ENCODE measurements at regions not wholly inside any gene's neighbourhood (a gene's known extent, or its start where the extent isn't known, plus 50 kb on each side); places are given as distances from the start of the nearest gene placed in this dataset.
"Not testable (repeated sequence)": the region's sequence is repeated elsewhere in the genome, so short reads cannot be mapped to it uniquely, and the experiment has no call there.

DNA sequence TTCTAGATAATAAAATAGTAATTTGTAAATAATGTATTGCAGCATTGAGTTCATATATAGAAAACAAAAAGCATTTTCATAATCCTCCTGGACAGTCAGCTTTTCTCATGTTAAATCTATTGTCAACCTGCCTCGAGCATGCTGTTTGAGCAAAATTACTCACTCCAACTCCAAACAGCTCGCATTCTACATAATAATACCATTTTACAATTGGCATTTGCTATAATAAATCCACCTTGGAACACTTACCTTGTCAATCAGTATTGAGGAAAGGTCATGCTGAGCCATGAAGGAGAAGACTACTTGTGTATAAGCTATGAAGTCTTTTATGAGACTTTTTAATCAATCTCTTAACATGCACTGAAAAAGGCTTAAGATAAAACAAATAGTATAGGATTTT, 682.6 kb downstream of the CBLN4 start:
- no peaks in the 10 kb centered on the region for H3K79me1 ChIP-seq (replicated peaks; ENCODE audit: low read length, poor library complexity, severe bottlenecking)
- no peak overlapping the region for H2AFZ ChIP-seq (ENCODE audit: low read depth, low read length)
- no peak overlapping the region for H3K27ac ChIP-seq (ENCODE audit: low read length, poor library complexity, severe bottlenecking)
- no peak overlapping the region for H2BK12ac ChIP-seq (ENCODE audit: low read length in 2 of 2)
- no peak overlapping the region for H3K4me2 ChIP-seq (ENCODE audit: low read length, poor library complexity, severe bottlenecking)
- WGBS = 23% methylated on average over 1 of the region's 2 CpGs
- H3K4me1 ChIP-seq (ENCODE audit: control insufficient read depth, insufficient read depth, low read depth, low read length) = no peaks in the 10 kb centered on the region
- no peaks in the 10 kb centered on the region for H3K27me3 ChIP-seq (ENCODE audit: control insufficient read depth in 1 of 2, insufficient read depth in 1 of 2, low read length in 2 of 2)
- no peaks in the 10 kb centered on the region for H3K9me3 ChIP-seq (ENCODE audit: control insufficient read depth, low read length)
- no peak overlapping the region for H4K91ac ChIP-seq (ENCODE audit: low read length)
- H2AK5ac ChIP-seq (ENCODE audit: low read length, severe bottlenecking) = no peak overlapping the region
- H2BK120ac ChIP-seq (ENCODE audit: low read depth, low read length) = no peak overlapping the region
- H4K8ac ChIP-seq (ENCODE audit: low read length) = no peak overlapping the region
- no peak overlapping the region for H2BK15ac ChIP-seq (ENCODE audit: low read depth, poor library complexity, severe bottlenecking)
- H3K9ac ChIP-seq (ENCODE audit: low read length) = no peak overlapping the region
- no peak overlapping the region for H3K23ac ChIP-seq (ENCODE audit: low read length in 2 of 2)
- H3K14ac ChIP-seq (ENCODE audit: low read length in 2 of 2) = no peak overlapping the region
- no peak overlapping the region for H2BK5ac ChIP-seq (ENCODE audit: low read depth, low read length, poor library complexity, severe bottlenecking)
- no peak overlapping the region for H3K18ac ChIP-seq (ENCODE audit: low read depth in 1 of 2, low read length in 2 of 2)
- no peak for DNase-seq
- H3K36me3 ChIP-seq (ENCODE audit: control insufficient read depth in 1 of 2, insufficient read depth in 2 of 2, low read depth in 1 of 2, low read length in 2 of 2) = no peaks in the 10 kb centered on the region
- H3K4ac ChIP-seq (ENCODE audit: low read depth in 1 of 2, low read length in 2 of 2) = no peak overlapping the region
- H3K4me3 ChIP-seq (ENCODE audit: insufficient read depth in 1 of 2, low read depth in 1 of 2, low read length in 2 of 2) = no peak overlapping the region

DNA sequence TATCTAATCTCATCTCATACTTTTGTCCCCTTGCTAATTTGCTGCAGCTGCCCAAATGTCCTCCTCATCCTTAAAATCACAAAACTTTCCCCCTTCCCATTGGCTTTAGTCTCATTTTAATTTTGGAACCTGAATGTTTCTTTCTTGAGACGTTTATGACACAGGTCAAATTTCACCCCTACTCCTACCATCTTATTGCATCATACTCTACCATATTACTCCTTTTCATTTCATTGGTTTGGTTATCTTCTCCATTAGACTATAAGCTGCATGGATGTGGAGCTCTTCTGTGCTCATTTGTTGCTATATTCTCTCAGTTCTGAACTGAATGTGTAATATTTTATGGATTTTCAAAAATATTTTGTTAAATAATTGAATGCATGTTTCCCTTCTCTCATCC, 688.6 kb downstream of the CBLN4 start:
- no peak overlapping the region for H3K4ac ChIP-seq (ENCODE audit: low read depth in 1 of 2, low read length in 2 of 2)
- no peak overlapping the region for H3K4me2 ChIP-seq (ENCODE audit: low read length, poor library complexity, severe bottlenecking)
- no peak overlapping the region for H3K23ac ChIP-seq (ENCODE audit: low read length in 2 of 2)
- H3K27me3 ChIP-seq (ENCODE audit: control insufficient read depth in 1 of 2, insufficient read depth in 1 of 2, low read length in 2 of 2) = no peaks in the 10 kb centered on the region
- H3K18ac ChIP-seq (ENCODE audit: low read depth in 1 of 2, low read length in 2 of 2) = no peak overlapping the region
- H3K27ac ChIP-seq (ENCODE audit: low read length, poor library complexity, severe bottlenecking) = no peak overlapping the region
- H3K79me1 ChIP-seq (replicated peaks; ENCODE audit: low read length, poor library complexity, severe bottlenecking) = no peaks in the 10 kb centered on the region
- H2BK5ac ChIP-seq (ENCODE audit: low read depth, low read length, poor library complexity, severe bottlenecking) = no peak overlapping the region
- no peak overlapping the region for H3K14ac ChIP-seq (ENCODE audit: low read length in 2 of 2)
- H4K91ac ChIP-seq (ENCODE audit: low read length) = no peak overlapping the region
- no peak overlapping the region for H3K9ac ChIP-seq (ENCODE audit: low read length)
- DNase-seq = no peak
- H3K9me3 ChIP-seq (ENCODE audit: control insufficient read depth, low read length) = peaks cover 9% of the 10 kb centered on the region
- H2BK15ac ChIP-seq (ENCODE audit: low read depth, poor library complexity, severe bottlenecking) = no peak overlapping the region
- H2BK120ac ChIP-seq (ENCODE audit: low read depth, low read length) = no peak overlapping the region
- no peak overlapping the region for H3K4me3 ChIP-seq (ENCODE audit: insufficient read depth in 1 of 2, low read depth in 1 of 2, low read length in 2 of 2)
- no peak overlapping the region for H2BK12ac ChIP-seq (ENCODE audit: low read length in 2 of 2)
- 62% methylated on average over 1 of the region's 1 CpG for WGBS
- no peak overlapping the region for H4K8ac ChIP-seq (ENCODE audit: low read length)
- H3K4me1 ChIP-seq (ENCODE audit: control insufficient read depth, insufficient read depth, low read depth, low read length) = no peaks in the 10 kb centered on the region
- no peak overlapping the region for H2AK5ac ChIP-seq (ENCODE audit: low read length, severe bottlenecking)
- H2AFZ ChIP-seq (ENCODE audit: low read depth, low read length) = no peak overlapping the region
- H3K36me3 ChIP-seq (ENCODE audit: control insufficient read depth in 1 of 2, insufficient read depth in 2 of 2, low read depth in 1 of 2, low read length in 2 of 2) = no peaks in the 10 kb centered on the region

DNA sequence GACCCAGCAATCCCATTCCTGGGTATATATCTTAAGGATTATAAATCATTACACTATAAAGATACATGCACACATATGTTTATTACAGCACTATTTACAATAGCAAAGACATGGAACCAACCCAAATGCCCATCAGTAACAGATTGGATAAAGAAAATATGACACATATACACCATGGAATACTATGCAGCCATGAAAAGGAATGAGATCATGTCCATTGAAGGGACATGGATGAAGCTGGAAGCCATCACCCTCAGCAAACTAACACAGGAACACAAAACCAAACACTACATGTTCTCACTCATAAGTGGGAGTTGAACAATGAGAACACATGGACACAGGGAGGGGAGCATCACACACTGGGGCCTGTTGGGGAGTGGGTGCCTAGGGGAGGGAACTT, 694.5 kb downstream of the CBLN4 start:
- not testable (repeated sequence) for H3K27ac ChIP-seq (ENCODE audit: low read length, poor library complexity, severe bottlenecking); H3K18ac ChIP-seq (ENCODE audit: low read depth in 1 of 2, low read length in 2 of 2); H2BK120ac ChIP-seq (ENCODE audit: low read depth, low read length); H3K23ac ChIP-seq (ENCODE audit: low read length in 2 of 2); H2BK15ac ChIP-seq (ENCODE audit: low read depth, poor library complexity, severe bottlenecking); H2BK12ac ChIP-seq (ENCODE audit: low read length in 2 of 2); H3K4me3 ChIP-seq (ENCODE audit: insufficient read depth in 1 of 2, low read depth in 1 of 2, low read length in 2 of 2); DNase-seq; H3K36me3 ChIP-seq (ENCODE audit: control insufficient read depth in 1 of 2, insufficient read depth in 2 of 2, low read depth in 1 of 2, low read length in 2 of 2); H3K4me2 ChIP-seq (ENCODE audit: low read length, poor library complexity, severe bottlenecking); H3K14ac ChIP-seq (ENCODE audit: low read length in 2 of 2); H2AFZ ChIP-seq (ENCODE audit: low read depth, low read length); H3K27me3 ChIP-seq (ENCODE audit: control insufficient read depth in 1 of 2, insufficient read depth in 1 of 2, low read length in 2 of 2); H3K79me1 ChIP-seq (replicated peaks; ENCODE audit: low read length, poor library complexity, severe bottlenecking); H2BK5ac ChIP-seq (ENCODE audit: low read depth, low read length, poor library complexity, severe bottlenecking); H2AK5ac ChIP-seq (ENCODE audit: low read length, severe bottlenecking); H3K9ac ChIP-seq (ENCODE audit: low read length); H4K8ac ChIP-seq (ENCODE audit: low read length); H3K4ac ChIP-seq (ENCODE audit: low read depth in 1 of 2, low read length in 2 of 2); H4K91ac ChIP-seq (ENCODE audit: low read length); H3K4me1 ChIP-seq (ENCODE audit: control insufficient read depth, insufficient read depth, low read depth, low read length)
- peaks cover 20% of the 10 kb centered on the region for H3K9me3 ChIP-seq (ENCODE audit: control insufficient read depth, low read length)

DNA sequence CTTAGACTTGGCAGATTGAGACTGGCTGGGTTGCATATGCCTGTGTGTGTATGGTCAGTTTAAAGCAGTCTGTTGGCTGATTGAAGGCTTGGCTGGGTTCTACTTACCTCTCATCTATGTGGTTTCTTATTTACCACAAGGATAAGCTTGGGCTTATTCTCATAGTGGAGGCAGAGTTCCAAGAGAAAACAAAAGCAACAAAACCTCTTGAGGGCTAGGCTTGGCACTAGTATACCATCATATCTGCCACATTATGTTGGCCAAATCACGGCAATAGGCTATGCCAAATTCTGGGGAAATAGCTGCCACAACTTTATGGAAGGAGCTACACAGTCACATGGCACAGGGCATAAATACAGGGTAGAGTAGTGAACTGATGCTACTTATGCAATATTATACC, 714.1 kb downstream of the CBLN4 start:
- Histone ChIP-seq H3K79me1 (replicated peaks; ENCODE audit: low read length, poor library complexity, severe bottlenecking) (no peaks in the 10 kb centered on the region), H4K8ac (ENCODE audit: low read length) (no peak overlapping the region), H3K27me3 (ENCODE audit: control insufficient read depth in 1 of 2, insufficient read depth in 1 of 2, low read length in 2 of 2) (no peaks in the 10 kb centered on the region), H3K4me1 (ENCODE audit: control insufficient read depth, insufficient read depth, low read depth, low read length) (no peaks in the 10 kb centered on the region), H2AK5ac (ENCODE audit: low read length, severe bottlenecking) (no peak overlapping the region), H3K27ac (ENCODE audit: low read length, poor library complexity, severe bottlenecking) (no peak overlapping the region), H3K23ac (ENCODE audit: low read length in 2 of 2) (no peak overlapping the region), H2BK120ac (ENCODE audit: low read depth, low read length) (no peak overlapping the region), H3K18ac (ENCODE audit: low read depth in 1 of 2, low read length in 2 of 2) (no peak overlapping the region), H2BK5ac (ENCODE audit: low read depth, low read length, poor library complexity, severe bottlenecking) (no peak overlapping the region), H2BK12ac (ENCODE audit: low read length in 2 of 2) (no peak overlapping the region), H2BK15ac (ENCODE audit: low read depth, poor library complexity, severe bottlenecking) (no peak overlapping the region), H3K9ac (ENCODE audit: low read length) (no peak overlapping the region), H4K91ac (ENCODE audit: low read length) (no peak overlapping the region), H3K36me3 (ENCODE audit: control insufficient read depth in 1 of 2, insufficient read depth in 2 of 2, low read depth in 1 of 2, low read length in 2 of 2) (no peaks in the 10 kb centered on the region), H2AFZ (ENCODE audit: low read depth, low read length) (no peak overlapping the region), H3K14ac (ENCODE audit: low read length in 2 of 2) (no peak overlapping the region), H3K4me2 (ENCODE audit: low read length, poor library complexity, severe bottlenecking) (no peak overlapping the region), H3K4ac (ENCODE audit: low read depth in 1 of 2, low read length in 2 of 2) (no peak overlapping the region), H3K4me3 (ENCODE audit: insufficient read depth in 1 of 2, low read depth in 1 of 2, low read length in 2 of 2) (no peak overlapping the region), H3K9me3 (ENCODE audit: control insufficient read depth, low read length) (no peaks in the 10 kb centered on the region)
- DNase-seq = no peak
- WGBS = 89% methylated on average over 1 of the region's 1 CpG

Data from mesenchymal stem cell (in vitro differentiated cells and primary cell).